Vagina (tissue), 2 donors: ENCODE measurements at regions not wholly inside any gene's neighbourhood (a gene's known extent, or its start where the extent isn't known, plus 50 kb on each side); places are given as distances from the start of the nearest gene placed in this dataset.

Source experiments
- POLR2A ChIP-seq, 2 donors: fragments of 450-650 bp; IDR thresholded peaks; one replicate each; pipeline ENCODE4 v1.6.1; 2017; ENCODE audit warnings: antibody characterized with exemption in 2 of 2, mild to moderate bottlenecking in 2 of 2, moderate library complexity in 2 of 2
- POLR2AphosphoS5 ChIP-seq, 2 donors: sonication (generic); formaldehyde crosslinking; IDR thresholded peaks; one replicate each; pipeline ENCODE4 v1.9.0; 2017; ENCODE audit warnings: antibody characterized with exemption in 2 of 2, mild to moderate bottlenecking in 2 of 2, low read depth in 1 of 2; ENCODE audit not compliant: insufficient read depth in 1 of 2
- TF ChIP-seq, protein P1 (sequence below), 3 experiments: fragments of 450-650 bp in 2 of 3; fragments of 200-600 bp in 1 of 3; sonication (generic) in 1 of 3; IDR thresholded peaks; one replicate each; pipeline ENCODE4 v1.5.1; 2017 to 2019; ENCODE audit warnings: antibody characterized with exemption in 3 of 3, mild to moderate bottlenecking in 2 of 3, moderate library complexity in 2 of 3

- TF ChIP-seq, protein P1, sequence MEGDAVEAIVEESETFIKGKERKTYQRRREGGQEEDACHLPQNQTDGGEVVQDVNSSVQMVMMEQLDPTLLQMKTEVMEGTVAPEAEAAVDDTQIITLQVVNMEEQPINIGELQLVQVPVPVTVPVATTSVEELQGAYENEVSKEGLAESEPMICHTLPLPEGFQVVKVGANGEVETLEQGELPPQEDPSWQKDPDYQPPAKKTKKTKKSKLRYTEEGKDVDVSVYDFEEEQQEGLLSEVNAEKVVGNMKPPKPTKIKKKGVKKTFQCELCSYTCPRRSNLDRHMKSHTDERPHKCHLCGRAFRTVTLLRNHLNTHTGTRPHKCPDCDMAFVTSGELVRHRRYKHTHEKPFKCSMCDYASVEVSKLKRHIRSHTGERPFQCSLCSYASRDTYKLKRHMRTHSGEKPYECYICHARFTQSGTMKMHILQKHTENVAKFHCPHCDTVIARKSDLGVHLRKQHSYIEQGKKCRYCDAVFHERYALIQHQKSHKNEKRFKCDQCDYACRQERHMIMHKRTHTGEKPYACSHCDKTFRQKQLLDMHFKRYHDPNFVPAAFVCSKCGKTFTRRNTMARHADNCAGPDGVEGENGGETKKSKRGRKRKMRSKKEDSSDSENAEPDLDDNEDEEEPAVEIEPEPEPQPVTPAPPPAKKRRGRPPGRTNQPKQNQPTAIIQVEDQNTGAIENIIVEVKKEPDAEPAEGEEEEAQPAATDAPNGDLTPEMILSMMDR (IDR thresholded peaks at IDR 0.05), result no peak
- TF ChIP-seq POLR2AphosphoS5 (IDR thresholded peaks at IDR 0.05; ENCODE audit: insufficient read depth in 1 of 2, low read depth in 1 of 2) (no peak), POLR2A (IDR thresholded peaks at IDR 0.05) (no peak)
Measured at GRCh38 chr2:35526741-35527140, 828.8 kb upstream of the CRIM1 start.
